SK-N-MC (cell line): ENCODE measurements at regions not wholly inside any gene's neighbourhood (a gene's known extent, or its start where the extent isn't known, plus 50 kb on each side); places are given as distances from the start of the nearest gene placed in this dataset.

Experiments used
- EZH2 ChIP-seq: fragments of 200-600 bp; sonication (generic); IDR thresholded peaks from one replicate; pipeline ENCODE4 v1.6.1; 2017; ENCODE audit warnings: antibody characterized with exemption
- POLR2AphosphoS5 ChIP-seq: IDR thresholded peaks from 2 replicates; pipeline ENCODE4 v1.6.1; 2012; ENCODE audit warnings: mild to moderate bottlenecking, low read depth, low read length, borderline replicate concordance

GRCh38 chr1:5794279-5794678, 197.9 kb downstream of the NPHP4 start:
- TF ChIP-seq EZH2 (no peak), POLR2AphosphoS5 (no peak)
